ENCODE measurements at regions not wholly inside any gene's neighbourhood (a gene's known extent, or its start where the extent isn't known, plus 50 kb on each side); places are given as distances from the start of the nearest gene placed in this dataset.

GRCh38 chr6:74749211-74750147 lies 456.4 kb downstream of the COL12A1 start:
- Histone ChIP-seq H3K36me3 (ENCODE audit: control insufficient read depth, low read length) (no peaks in the 10 kb centered on the region), H3K9me2 (replicated peaks; ENCODE audit: control insufficient read depth, low read length) (no peaks in the 10 kb centered on the region), H3F3A (ENCODE audit: control insufficient read depth, insufficient read depth) (no peaks in the 10 kb centered on the region), H3K4me3 (ENCODE audit: low read length) (no peak overlapping the region), H3K9me3 (ENCODE audit: control insufficient read depth, insufficient read depth, low read length) (no peaks in the 10 kb centered on the region), H3K4me1 (ENCODE audit: control insufficient read depth, low read length) (no peaks in the 10 kb centered on the region), H4K20me1 (ENCODE audit: control insufficient read depth, insufficient read depth, low read depth, low read length) (no peaks in the 10 kb centered on the region), H3K27ac (ENCODE audit: low read depth, low read length) (no peak overlapping the region), H3K79me2 (ENCODE audit: control insufficient read depth, low read length) (no peaks in the 10 kb centered on the region), H3K4me2 (ENCODE audit: low read length) (no peak overlapping the region), H3K27me3 (ENCODE audit: control insufficient read depth, low read length) (no peaks in the 10 kb centered on the region)
- TF ChIP-seq CTCF (IDR thresholded peaks at IDR 0.05; ENCODE audit: low read depth, low read length, poor library complexity, severe bottlenecking) (no peak), EZH2phosphoT487 (IDR thresholded peaks at IDR 0.05; ENCODE audit: borderline replicate concordance, low read length) (no peak)

- H3K4me2 ChIP-seq (ENCODE audit: low read length) = no peak overlapping the region
- no peaks in the 10 kb centered on the region for H4K20me1 ChIP-seq (ENCODE audit: control insufficient read depth, insufficient read depth, low read depth, low read length)
- no peaks in the 10 kb centered on the region for H3K9me3 ChIP-seq (ENCODE audit: control insufficient read depth, insufficient read depth, low read length)
- no peaks in the 10 kb centered on the region for H3F3A ChIP-seq (ENCODE audit: control insufficient read depth, insufficient read depth)
- no peak overlapping the region for H3K4me3 ChIP-seq (ENCODE audit: low read length)
- H3K27me3 ChIP-seq (ENCODE audit: control insufficient read depth, low read length) = no peaks in the 10 kb centered on the region
- H3K4me1 ChIP-seq (ENCODE audit: control insufficient read depth, low read length) = no peaks in the 10 kb centered on the region
- no peaks in the 10 kb centered on the region for H3K36me3 ChIP-seq (ENCODE audit: control insufficient read depth, low read length)
- no peaks in the 10 kb centered on the region for H3K9me2 ChIP-seq (replicated peaks; ENCODE audit: control insufficient read depth, low read length)
- no peak overlapping the region for H3K27ac ChIP-seq (ENCODE audit: low read depth, low read length)
- H3K79me2 ChIP-seq (ENCODE audit: control insufficient read depth, low read length) = no peaks in the 10 kb centered on the region
- TF ChIP-seq CTCF (IDR thresholded peaks at IDR 0.05; ENCODE audit: low read depth, low read length, poor library complexity, severe bottlenecking) (no peak), EZH2phosphoT487 (IDR thresholded peaks at IDR 0.05; ENCODE audit: borderline replicate concordance, low read length) (no peak)
Observed at GRCh38 chr6:74745670-74746069, 460.2 kb downstream of the COL12A1 start.

GRCh38 chr6:74742793-74743508 lies 462.9 kb downstream of the COL12A1 start:
- H3K9me2 ChIP-seq (replicated peaks; ENCODE audit: control insufficient read depth, low read length) = no peaks in the 10 kb centered on the region
- H3K9me3 ChIP-seq (ENCODE audit: control insufficient read depth, insufficient read depth, low read length) = no peaks in the 10 kb centered on the region
- TF ChIP-seq EZH2phosphoT487 (IDR thresholded peaks at IDR 0.05; ENCODE audit: borderline replicate concordance, low read length) (no peak), CTCF (IDR thresholded peaks at IDR 0.05; ENCODE audit: low read depth, low read length, poor library complexity, severe bottlenecking) (no peak)
- no peaks in the 10 kb centered on the region for H3K4me1 ChIP-seq (ENCODE audit: control insufficient read depth, low read length)
- H3F3A ChIP-seq (ENCODE audit: control insufficient read depth, insufficient read depth) = no peaks in the 10 kb centered on the region
- no peaks in the 10 kb centered on the region for H3K36me3 ChIP-seq (ENCODE audit: control insufficient read depth, low read length)
- no peaks in the 10 kb centered on the region for H3K27me3 ChIP-seq (ENCODE audit: control insufficient read depth, low read length)
- no peaks in the 10 kb centered on the region for H4K20me1 ChIP-seq (ENCODE audit: control insufficient read depth, insufficient read depth, low read depth, low read length)
- no peak overlapping the region for H3K27ac ChIP-seq (ENCODE audit: low read depth, low read length)
- no peak overlapping the region for H3K4me3 ChIP-seq (ENCODE audit: low read length)
- H3K79me2 ChIP-seq (ENCODE audit: control insufficient read depth, low read length) = no peaks in the 10 kb centered on the region
- H3K4me2 ChIP-seq (ENCODE audit: low read length) = no peak overlapping the region
